ENCODE measurements at regions not wholly inside any gene's neighbourhood (a gene's known extent, or its start where the extent isn't known, plus 50 kb on each side); places are given as distances from the start of the nearest gene placed in this dataset.

DNA sequence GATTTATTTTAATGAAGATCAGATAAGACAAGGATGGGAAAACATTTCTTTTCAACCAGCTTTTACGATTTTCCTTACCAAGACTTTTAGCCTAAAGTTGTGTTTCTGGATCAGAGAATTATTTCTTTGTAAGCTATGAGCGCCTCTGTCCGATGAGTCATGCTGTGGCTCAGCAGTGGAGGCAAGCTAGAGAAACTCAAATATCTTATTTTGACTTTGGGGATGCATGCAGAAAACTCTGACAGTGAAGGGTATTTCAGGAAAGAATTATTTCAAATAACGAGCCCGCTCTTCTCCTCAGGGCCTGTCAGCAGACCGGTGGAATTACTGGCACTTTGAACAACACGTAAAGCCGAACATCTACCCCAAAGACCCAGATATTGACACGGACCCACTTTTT lies 77.9 kb upstream of the OR5AK2 start:
- TF ChIP-seq, protein P1, sequence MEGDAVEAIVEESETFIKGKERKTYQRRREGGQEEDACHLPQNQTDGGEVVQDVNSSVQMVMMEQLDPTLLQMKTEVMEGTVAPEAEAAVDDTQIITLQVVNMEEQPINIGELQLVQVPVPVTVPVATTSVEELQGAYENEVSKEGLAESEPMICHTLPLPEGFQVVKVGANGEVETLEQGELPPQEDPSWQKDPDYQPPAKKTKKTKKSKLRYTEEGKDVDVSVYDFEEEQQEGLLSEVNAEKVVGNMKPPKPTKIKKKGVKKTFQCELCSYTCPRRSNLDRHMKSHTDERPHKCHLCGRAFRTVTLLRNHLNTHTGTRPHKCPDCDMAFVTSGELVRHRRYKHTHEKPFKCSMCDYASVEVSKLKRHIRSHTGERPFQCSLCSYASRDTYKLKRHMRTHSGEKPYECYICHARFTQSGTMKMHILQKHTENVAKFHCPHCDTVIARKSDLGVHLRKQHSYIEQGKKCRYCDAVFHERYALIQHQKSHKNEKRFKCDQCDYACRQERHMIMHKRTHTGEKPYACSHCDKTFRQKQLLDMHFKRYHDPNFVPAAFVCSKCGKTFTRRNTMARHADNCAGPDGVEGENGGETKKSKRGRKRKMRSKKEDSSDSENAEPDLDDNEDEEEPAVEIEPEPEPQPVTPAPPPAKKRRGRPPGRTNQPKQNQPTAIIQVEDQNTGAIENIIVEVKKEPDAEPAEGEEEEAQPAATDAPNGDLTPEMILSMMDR (conservative IDR thresholded peaks at IDR 0.05 in 1 of 2, IDR thresholded peaks at IDR 0.05 in 1 of 2; ENCODE audit: extremely low read depth in 1 of 2, insufficient read depth in 1 of 2, low read depth in 1 of 2, low read length in 2 of 2), result no peak
- no peak for TF ChIP-seq EZH2 (IDR thresholded peaks at IDR 0.05; ENCODE audit: borderline replicate concordance, low read length)

Data from mammary epithelial cell (primary cell).